UCSD-AML1 (cell line): ENCODE measurements at regions not wholly inside any gene's neighbourhood (a gene's known extent, or its start where the extent isn't known, plus 50 kb on each side); places are given as distances from the start of the nearest gene placed in this dataset.
"Not testable (repeated sequence)": the region's sequence is repeated elsewhere in the genome, so short reads cannot be mapped to it uniquely, and the experiment has no call there.

Experiments
- DNase-seq: peaks from one replicate; lab custom pipeline; 2025; ENCODE audit not compliant: unreplicated experiment; lab: John Stamatoyannopoulos, UW

GRCh38 chr9:100700689-100701318, 122.9 kb downstream of the CAVIN4 start:
- no peak for DNase-seq

- peak; percentile 24 for DNase-seq
Observed at GRCh38 chr9:100714372-100715099, 136.7 kb downstream of the CAVIN4 start.

GRCh38 chr9:100715100-100715380, 137.2 kb downstream of the CAVIN4 start:
- DNase-seq = no peak

- no peak for DNase-seq
Observed at GRCh38 chr9:100718717-100719116, 140.8 kb downstream of the CAVIN4 start.

- DNase-seq = no peak
Observed at GRCh38 chr9:100720922-100721321, 143.0 kb downstream of the CAVIN4 start.

- no peak for DNase-seq
Observed at GRCh38 chr9:100724886-100725285, 147.0 kb downstream of the CAVIN4 start.

- DNase-seq = no peak
Observed at GRCh38 chr9:100725371-100725770, 147.5 kb downstream of the CAVIN4 start.

GRCh38 chr9:100729336-100729895, 151.5 kb downstream of the CAVIN4 start:
- DNase-seq = no peak

GRCh38 chr9:100730086-100730485, 152.2 kb downstream of the CAVIN4 start:
- no peak for DNase-seq

GRCh38 chr9:100731038-100731556, 153.2 kb downstream of the CAVIN4 start:
- DNase-seq = no peak

GRCh38 chr9:100731557-100731956, 153.7 kb downstream of the CAVIN4 start:
- no peak for DNase-seq

- DNase-seq = no peak
Observed at GRCh38 chr9:100739208-100739607, 161.3 kb downstream of the CAVIN4 start.

- DNase-seq = no peak
Observed at GRCh38 chr9:100739666-100740065, 161.8 kb downstream of the CAVIN4 start.

- DNase-seq = not testable (repeated sequence)
Observed at GRCh38 chr9:100748930-100749329, 171.1 kb downstream of the CAVIN4 start.

- no peak for DNase-seq
Observed at GRCh38 chr9:100756217-100756616, 178.3 kb downstream of the CAVIN4 start.

- DNase-seq = no peak
Observed at GRCh38 chr9:100759215-100759614, 181.3 kb downstream of the CAVIN4 start.

- DNase-seq = no peak
Observed at GRCh38 chr9:100761276-100761802, 183.5 kb downstream of the CAVIN4 start.

- no peak for DNase-seq
Observed at GRCh38 chr9:100774326-100774725, 196.4 kb downstream of the CAVIN4 start.

- DNase-seq = no peak
Observed at GRCh38 chr9:100774962-100775361, 197.1 kb downstream of the CAVIN4 start.

GRCh38 chr9:100775912-100776311, 198.0 kb downstream of the CAVIN4 start:
- DNase-seq = no peak

- no peak for DNase-seq
Observed at GRCh38 chr9:100784755-100785154, 206.9 kb downstream of the CAVIN4 start.

- no peak for DNase-seq
Observed at GRCh38 chr9:100785946-100786345, 208.1 kb downstream of the CAVIN4 start.
